Natural killer cell (primary cell): ENCODE measurements at regions not wholly inside any gene's neighbourhood (a gene's known extent, or its start where the extent isn't known, plus 50 kb on each side); places are given as distances from the start of the nearest gene placed in this dataset.

Experiments
- ATAC-seq, 3 donors: fragments of 150-1000 bp in 2 of 3; fragments of 200-7000 bp in 1 of 3; cut with Tn5 transposase; 1 replicate in 1 of 3; 2 replicates in 2 of 3; pipeline ENCODE4 v1.10.0; 2021; ENCODE audit warnings: mild to moderate bottlenecking in 2 of 3, moderate library complexity in 2 of 3
- DNase-seq, 2 donors: peaks; one replicate each; pipeline versions ENCODE4 v3.0.0 to v3.0.0-alpha.2; 2013 to 2021; ENCODE audit warnings: mixed read lengths in 1 of 2
- H3K27ac ChIP-seq: one replicate; pipeline ENCODE4 v1.5.1; 2013; ENCODE audit warnings: mild to moderate bottlenecking, low read length
- H3K27me3 ChIP-seq: one replicate; pipeline ENCODE4 v1.6.1; 2013; ENCODE audit warnings: low read length; ENCODE audit not compliant: control insufficient read depth, insufficient read depth
- H3K36me3 ChIP-seq: one replicate; pipeline ENCODE4 v1.6.1; 2013; ENCODE audit warnings: low read length; ENCODE audit not compliant: control insufficient read depth, insufficient read depth
- H3K4me1 ChIP-seq: one replicate; pipeline ENCODE4 v1.6.1; 2013; ENCODE audit warnings: low read length; ENCODE audit not compliant: control insufficient read depth, insufficient read depth
- H3K4me3 ChIP-seq: one replicate; pipeline ENCODE4 v1.5.1; 2013; ENCODE audit warnings: low read length
- H3K9me3 ChIP-seq: one replicate; pipeline ENCODE4 v1.6.1; 2013; ENCODE audit warnings: low read length; ENCODE audit not compliant: control insufficient read depth, insufficient read depth
- H3K27ac Mint-ChIP-seq, 2 donors: one replicate each; pipeline ENCODE4 v1.8.0; 2022; ENCODE audit warnings: mild to moderate bottlenecking in 2 of 2, mixed read lengths in 2 of 2, moderate library complexity in 1 of 2
- H3K27me3 Mint-ChIP-seq, 2 donors: one replicate each; pipeline ENCODE4 v1.8.0; 2022; ENCODE audit warnings: low read depth in 2 of 2, mixed read lengths in 2 of 2
- H3K36me3 Mint-ChIP-seq: one replicate; pipeline ENCODE4 v1.8.0; 2022; ENCODE audit warnings: mixed read lengths
- H3K4me1 Mint-ChIP-seq, 2 donors: one replicate each; pipeline ENCODE4 v1.8.0; 2022; ENCODE audit warnings: mixed read lengths in 2 of 2
- H3K4me3 Mint-ChIP-seq: one replicate; pipeline ENCODE4 v1.8.0; 2022; ENCODE audit warnings: mild to moderate bottlenecking, moderate library complexity, mixed read lengths
- H3K9me3 Mint-ChIP-seq, 2 donors: one replicate each; pipeline ENCODE4 v1.8.0; 2022; ENCODE audit warnings: mixed read lengths in 2 of 2
- CTCF ChIP-seq: fragments of 200-600 bp; IDR thresholded peaks from one replicate; pipeline ENCODE4 v1.8.0; 2022; ENCODE audit warnings: antibody characterized with exemption
- WGBS: methylation state at CpG from one replicate; pipeline ENCODE4 v1.1.7; 2013; ENCODE audit warnings: missing lambda C conversion rate; ENCODE audit not compliant: insufficient coverage; 5-methylcytosine and 5-hydroxymethylcytosine counted together
- intact Hi-C: fragments of 100-400 bp; cut with micrococcal nuclease; formaldehyde crosslinking; loops from one replicate; pipeline ENCODE4 v1.14.2; 2022

GRCh38 chr4:106695501-106696262 lies 327.1 kb upstream of the GIMD1 start:
- no peaks in the 10 kb centered on the region for H3K27me3 Mint-ChIP-seq
- Histone ChIP-seq H3K4me3 (no peak overlapping the region), H3K27ac (no peak overlapping the region), H3K4me1 (no peaks in the 10 kb centered on the region), H3K9me3 (no peaks in the 10 kb centered on the region), H3K36me3 (no peaks in the 10 kb centered on the region), H3K27me3 (no peaks in the 10 kb centered on the region)
- no peaks in the 10 kb centered on the region for H3K36me3 Mint-ChIP-seq
- H3K9me3 Mint-ChIP-seq = peaks cover 8 to 10% of the 10 kb centered on the region in 2 donors
- intact Hi-C loops = no loop called here
- no peak overlapping the region for H3K27ac Mint-ChIP-seq
- WGBS = 78% methylated on average over 3 of the region's 4 CpGs
- no peak overlapping the region for H3K4me3 Mint-ChIP-seq
- no peak for TF ChIP-seq CTCF
- DNase-seq (no peak), ATAC-seq (no peak)
- H3K4me1 Mint-ChIP-seq = peaks cover 4 to 23% of the 10 kb centered on the region in 2 donors

GRCh38 chr4:106694232-106694631 lies 325.7 kb upstream of the GIMD1 start:
- no peak overlapping the region for H3K4me3 ChIP-seq
- H3K9me3 ChIP-seq = no peaks in the 10 kb centered on the region
- Mint-ChIP-seq H3K27ac (no peak overlapping the region), H3K36me3 (no peaks in the 10 kb centered on the region), H3K4me1 (peaks cover 4 to 24% of the 10 kb centered on the region in 2 donors), H3K27me3 (no peaks in the 10 kb centered on the region), H3K9me3 (peaks cover 8 to 14% of the 10 kb centered on the region in 2 donors), H3K4me3 (no peak overlapping the region)
- DNase-seq = no peak
- no peaks in the 10 kb centered on the region for H3K4me1 ChIP-seq
- 38% methylated on average over 2 of the region's 2 CpGs for WGBS
- intact Hi-C loops = no loop called here
- no peak for ATAC-seq
- H3K27ac ChIP-seq = no peak overlapping the region
- TF ChIP-seq CTCF = no peak
- H3K27me3 ChIP-seq = no peaks in the 10 kb centered on the region
- no peaks in the 10 kb centered on the region for H3K36me3 ChIP-seq

- intact Hi-C loops = no loop called here
These were observed 323.2 kb upstream of the GIMD1 start for GRCh38 chr4:106691749-106692148.

More at GRCh38 chr4:106691749-106692148, 323.2 kb upstream of the GIMD1 start:
- H3K4me1 Mint-ChIP-seq = peaks cover 4 to 24% of the 10 kb centered on the region in 2 donors
- Histone ChIP-seq H3K27ac (no peak overlapping the region), H3K27me3 (no peaks in the 10 kb centered on the region), H3K4me3 (no peak overlapping the region), H3K36me3 (no peaks in the 10 kb centered on the region), H3K4me1 (no peaks in the 10 kb centered on the region), H3K9me3 (no peaks in the 10 kb centered on the region)
- H3K27ac Mint-ChIP-seq = no peak overlapping the region
- TF ChIP-seq CTCF = no peak
- no CpG with 5 or more reads among the region's 2 CpGs for WGBS
- no peak overlapping the region for H3K4me3 Mint-ChIP-seq
- ATAC-seq = no peak
- H3K9me3 Mint-ChIP-seq = peaks cover 6 to 8% of the 10 kb centered on the region in 2 donors
- no peak for DNase-seq
- H3K36me3 Mint-ChIP-seq = peaks cover 3% of the 10 kb centered on the region
- H3K27me3 Mint-ChIP-seq = no peaks in the 10 kb centered on the region
